Vagina (tissue), 2 donors: ENCODE measurements at regions not wholly inside any gene's neighbourhood (a gene's known extent, or its start where the extent isn't known, plus 50 kb on each side); places are given as distances from the start of the nearest gene placed in this dataset.

Source experiments
- POLR2A ChIP-seq, 2 donors: fragments of 450-650 bp; IDR thresholded peaks; one replicate each; pipeline ENCODE4 v1.6.1; 2017; ENCODE audit warnings: antibody characterized with exemption in 2 of 2, mild to moderate bottlenecking in 2 of 2, moderate library complexity in 2 of 2
- TF ChIP-seq, protein P1 (sequence below), 3 experiments: fragments of 450-650 bp in 2 of 3; fragments of 200-600 bp in 1 of 3; sonication (generic) in 1 of 3; IDR thresholded peaks; one replicate each; pipeline ENCODE4 v1.5.1; 2017 to 2019; ENCODE audit warnings: antibody characterized with exemption in 3 of 3, mild to moderate bottlenecking in 2 of 3, moderate library complexity in 2 of 3

DNA sequence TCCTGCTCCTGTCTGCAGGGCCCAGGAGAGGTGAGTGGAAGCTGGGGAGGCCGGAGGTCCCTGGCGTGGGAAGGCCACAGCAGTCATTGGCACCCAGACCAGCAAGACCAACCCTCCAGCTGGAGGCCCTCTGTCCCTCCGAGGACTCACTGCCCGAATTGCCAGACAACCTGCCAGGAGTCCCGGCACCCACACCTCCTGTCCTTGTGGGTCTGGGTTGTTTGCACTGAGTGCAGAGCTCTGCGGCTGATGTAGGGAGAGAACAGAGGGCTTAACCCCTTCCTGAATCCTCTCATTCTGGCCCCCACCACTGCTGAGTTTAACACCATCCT, 204.9 kb downstream of the KIF26A start:
- TF ChIP-seq, protein P1, sequence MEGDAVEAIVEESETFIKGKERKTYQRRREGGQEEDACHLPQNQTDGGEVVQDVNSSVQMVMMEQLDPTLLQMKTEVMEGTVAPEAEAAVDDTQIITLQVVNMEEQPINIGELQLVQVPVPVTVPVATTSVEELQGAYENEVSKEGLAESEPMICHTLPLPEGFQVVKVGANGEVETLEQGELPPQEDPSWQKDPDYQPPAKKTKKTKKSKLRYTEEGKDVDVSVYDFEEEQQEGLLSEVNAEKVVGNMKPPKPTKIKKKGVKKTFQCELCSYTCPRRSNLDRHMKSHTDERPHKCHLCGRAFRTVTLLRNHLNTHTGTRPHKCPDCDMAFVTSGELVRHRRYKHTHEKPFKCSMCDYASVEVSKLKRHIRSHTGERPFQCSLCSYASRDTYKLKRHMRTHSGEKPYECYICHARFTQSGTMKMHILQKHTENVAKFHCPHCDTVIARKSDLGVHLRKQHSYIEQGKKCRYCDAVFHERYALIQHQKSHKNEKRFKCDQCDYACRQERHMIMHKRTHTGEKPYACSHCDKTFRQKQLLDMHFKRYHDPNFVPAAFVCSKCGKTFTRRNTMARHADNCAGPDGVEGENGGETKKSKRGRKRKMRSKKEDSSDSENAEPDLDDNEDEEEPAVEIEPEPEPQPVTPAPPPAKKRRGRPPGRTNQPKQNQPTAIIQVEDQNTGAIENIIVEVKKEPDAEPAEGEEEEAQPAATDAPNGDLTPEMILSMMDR (IDR thresholded peaks at IDR 0.05), result no peak
- TF ChIP-seq POLR2A (IDR thresholded peaks at IDR 0.05), result no peak
